SK-N-MC (cell line): ENCODE measurements at regions not wholly inside any gene's neighbourhood (a gene's known extent, or its start where the extent isn't known, plus 50 kb on each side); places are given as distances from the start of the nearest gene placed in this dataset.

Experiments
- EZH2 ChIP-seq: fragments of 200-600 bp; sonication (generic); IDR thresholded peaks from one replicate; pipeline ENCODE4 v1.6.1; 2017; ENCODE audit warnings: antibody characterized with exemption
- FOXP2 ChIP-seq: optimal IDR thresholded peaks from 2 replicates; pipeline ENCODE3; 2011; ENCODE audit warnings: mild to moderate bottlenecking, moderate library complexity; ENCODE audit not compliant: insufficient read depth; ENCODE audit errors: extremely low read length, control extremely low read depth
- POLR2AphosphoS5 ChIP-seq: IDR thresholded peaks from 2 replicates; pipeline ENCODE4 v1.6.1; 2012; ENCODE audit warnings: mild to moderate bottlenecking, low read depth, low read length, borderline replicate concordance

GRCh38 chr9:108511307-108511706 is 344.5 kb downstream of the ACTL7B start:
- TF ChIP-seq POLR2AphosphoS5 = no peak
- TF ChIP-seq EZH2 = no peak
- TF ChIP-seq FOXP2 = no peak
